Heart right ventricle (tissue), 16 donors: ENCODE measurements at regions not wholly inside any gene's neighbourhood (a gene's known extent, or its start where the extent isn't known, plus 50 kb on each side); places are given as distances from the start of the nearest gene placed in this dataset.
A peak's percentile ranks its signal among the peaks of the same experiment; 100 is the strongest.

Experiments used
- ATAC-seq, 8 donors: fragments of 200-7000 bp; cut with Tn5 transposase; one replicate each; pipeline ENCODE4 v1.9.1; 2020; ENCODE audit warnings: mild to moderate bottlenecking in 8 of 8, moderate library complexity in 8 of 8, moderate number of reproducible peaks in 1 of 8
- DNase-seq, 2 donors: peaks; one replicate each; pipeline ENCODE4 v3.0.0-alpha.2; 2020
- H3K27ac ChIP-seq, 10 donors: fragments of 200-600 bp; sonication (generic) in 2 of 10; one replicate each; pipeline versions ENCODE4 v1.5.0 to v1.8.0; 2020 to 2022; ENCODE audit warnings: mild to moderate bottlenecking in 3 of 10
- H3K27me3 ChIP-seq, 7 donors: fragments of 200-600 bp; one replicate each; pipeline ENCODE4 v1.8.0; 2021 to 2022; ENCODE audit warnings: mild to moderate bottlenecking in 2 of 7
- H3K36me3 ChIP-seq, 9 donors: fragments of 200-600 bp; sonication (generic) in 1 of 9; one replicate each; pipeline versions ENCODE4 v1.5.0 to v1.8.0; 2020 to 2022; ENCODE audit warnings: mild to moderate bottlenecking in 2 of 9
- H3K4me1 ChIP-seq, 9 donors: fragments of 200-600 bp; sonication (generic) in 1 of 9; one replicate each; pipeline versions ENCODE4 v1.5.0 to v1.8.0; 2020 to 2022; ENCODE audit warnings: mild to moderate bottlenecking in 4 of 9
- H3K4me3 ChIP-seq, 10 donors: fragments of 200-600 bp; sonication (generic) in 2 of 10; one replicate each; pipeline versions ENCODE4 v1.5.0 to v1.8.0; 2020 to 2022; ENCODE audit warnings: mild to moderate bottlenecking in 7 of 10, moderate library complexity in 2 of 10
- H3K9me3 ChIP-seq, 11 donors: fragments of 200-600 bp in 10 of 11; sonication (generic) in 2 of 11; one replicate each; pipeline versions ENCODE4 v1.5.0 to v1.8.0; 2013 to 2022; ENCODE audit warnings: mild to moderate bottlenecking in 2 of 11, control low read depth in 1 of 11, moderate library complexity in 1 of 11
- CTCF ChIP-seq, 9 donors: fragments of 200-600 bp; sonication (generic) in 2 of 9; IDR thresholded peaks; one replicate each; pipeline versions ENCODE4 v1.5.0 to v1.8.0; 2021 to 2022; ENCODE audit warnings: antibody characterized with exemption in 9 of 9, mild to moderate bottlenecking in 5 of 9, moderate library complexity in 1 of 9
- WGBS, 2 donors: extraction: QIAGEN DNeasy Blood & Tissue Kit; methylation state at CpG; one replicate each; pipeline ENCODE4 v1.1.7; 2013; ENCODE audit warnings: inconsistent platforms in 1 of 2; 5-methylcytosine and 5-hydroxymethylcytosine counted together
- intact Hi-C, 10 donors: fragments of 100-400 bp; cut with DNase I; formaldehyde crosslinking; loops; one replicate each; pipeline versions ENCODE4 v1.11.1 to v1.14.2; 2022
- donor health status: Arrhythmogenic right ventricular cardiomyopathy.
- donor health status: ischemic (EF 13 %, LVEDD 7.1; RV severe dilation, severe dysfunction).
- donor health status: healthy with polysubstance abuse.
- donor health status: DM: no; HTN: yes; CAD: no.
- donor health status: DM: no; HTN: no; CAD: no.
- donor health status: ischemic (EF 25% LVEDD 6.9; RV normal size, moderate dysfunction).
- donor health status: ischemic (EF 25% LVEDD 5.7; RV mildly dilated, moderate dysfunction).
- donor health status: healthy.
- donor health status: DM: yes; HTN: yes; CAD: no.
- donor health status: Ischemic cardiomyopathy.
- donor health status: ischemic (EF 35%, LVEDD 5.7; RV mildly dilated, moderate dysfunction).
- donor health status: nonischemic (EF 11% LVEDD 7.7; RV severe dilation, severe dysfunction).
- donor health status: DM: yes; HTN: yes; CAD: no.
- donor health status: PGD.
- donor health status: ischemic (EF 29% LVEDD 5.4; RV normal size, mild dysfunction).
- donor health status: nonischemic (EF 23%, LVEDD 6.1; RV moderate dilation, normal function).

- intact Hi-C loops, result no loop called here
- WGBS, 2 donors, result 47 to 57% methylated on average over 5 of the region's 5 CpGs
Measured at GRCh38 chr5:101080462-101081240, 177.6 kb upstream of the ST8SIA4 start.

GRCh38 chr5:101068298-101068697, 165.2 kb upstream of the ST8SIA4 start:
- no peak overlapping the region for H3K27ac ChIP-seq
- WGBS, 2 donors, result 88 to 93% methylated on average over 1 of the region's 1 CpG
- no peaks in the 10 kb centered on the region for H3K36me3 ChIP-seq
- H3K4me1 ChIP-seq, result no peaks in the 10 kb centered on the region
- intact Hi-C loops, result loop anchor here in 1 of 10 donors (2.0 kb wide), 1 partner anchor 21 kb away; no protein-coding TSS in a partner anchor
- no peak for TF ChIP-seq CTCF (IDR thresholded peaks at IDR 0.05)
- H3K4me3 ChIP-seq, result no peak overlapping the region
- no peak for ATAC-seq
- peaks cover 0 to 9% (median under 1%) of the 10 kb centered on the region in 11 donors for H3K9me3 ChIP-seq
- DNase-seq, result no peak
- H3K27me3 ChIP-seq, result no peaks in the 10 kb centered on the region

More at GRCh38 chr5:101080462-101081240, 177.6 kb upstream of the ST8SIA4 start:
- no peak for TF ChIP-seq CTCF (IDR thresholded peaks at IDR 0.05)
- DNase-seq (peak in 1 of 2 donors; percentile 30), ATAC-seq (peak in 4 of 8 donors; percentile 16 to 72 (median 38))
- H3K9me3 ChIP-seq, result peaks cover 0 to 9% (median 0%) of the 10 kb centered on the region in 11 donors
- H3K4me1 ChIP-seq, result peaks cover 0 to 11% (median 4%) of the 10 kb centered on the region in 9 donors
- H3K27me3 ChIP-seq, result no peaks in the 10 kb centered on the region
- no peaks in the 10 kb centered on the region for H3K36me3 ChIP-seq
- H3K4me3 ChIP-seq, result no peak overlapping the region
- H3K27ac ChIP-seq, result peak overlapping the region in 5 of 10 donors; percentile 2 to 38 (median 10)

GRCh38 chr5:101067429-101067828, 164.3 kb upstream of the ST8SIA4 start:
- peaks cover 0 to 17% (median 5%) of the 10 kb centered on the region in 11 donors for H3K9me3 ChIP-seq
- H3K27me3 ChIP-seq, result no peaks in the 10 kb centered on the region
- no peak overlapping the region for H3K4me3 ChIP-seq
- DNase-seq, result no peak
- TF ChIP-seq CTCF (IDR thresholded peaks at IDR 0.05), result no peak
- no peak for ATAC-seq
- WGBS, 2 donors, result 62 to 70% methylated on average over 4 of the region's 4 CpGs
- intact Hi-C loops, result no loop called here
- no peak overlapping the region for H3K27ac ChIP-seq
- no peaks in the 10 kb centered on the region for H3K36me3 ChIP-seq
- H3K4me1 ChIP-seq, result no peaks in the 10 kb centered on the region

- no peaks in the 10 kb centered on the region for H3K27me3 ChIP-seq
- no peaks in the 10 kb centered on the region for H3K4me1 ChIP-seq
- intact Hi-C loops, result no loop called here
- H3K27ac ChIP-seq, result no peak overlapping the region
- no peak for DNase-seq
- peaks cover 0 to 31% (median 7%) of the 10 kb centered on the region in 11 donors for H3K9me3 ChIP-seq
- no peak overlapping the region for H3K4me3 ChIP-seq
- no peak for ATAC-seq
- no peak for TF ChIP-seq CTCF (IDR thresholded peaks at IDR 0.05)
- H3K36me3 ChIP-seq, result no peaks in the 10 kb centered on the region
Measured at GRCh38 chr5:101062902-101063301, 159.8 kb upstream of the ST8SIA4 start.
